ENCODE measurements at regions not wholly inside any gene's neighbourhood (a gene's known extent, or its start where the extent isn't known, plus 50 kb on each side); places are given as distances from the start of the nearest gene placed in this dataset.
"Not testable (repeated sequence)": the region's sequence is repeated elsewhere in the genome, so short reads cannot be mapped to it uniquely, and the experiment has no call there.

DNA sequence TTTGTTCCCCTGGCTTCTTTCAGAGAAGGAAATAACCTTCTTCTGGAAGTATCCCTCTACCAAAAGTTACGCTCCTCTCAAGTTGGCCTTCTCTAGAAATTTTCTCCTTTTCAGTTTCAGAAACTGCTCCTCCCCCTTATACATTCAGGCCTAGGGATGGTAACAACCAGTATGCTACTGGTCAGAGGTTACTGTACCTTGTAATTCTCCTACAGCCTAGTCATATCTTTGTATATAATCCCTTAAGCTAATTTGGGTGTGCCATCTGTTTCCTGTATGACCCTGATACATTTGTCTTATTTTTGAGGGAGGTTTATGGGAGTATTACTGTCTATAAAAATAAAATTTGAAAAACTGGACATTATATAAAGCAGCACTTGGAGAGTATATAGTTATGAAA is 98.0 kb upstream of the NOTCH2NLA start:
- not testable (repeated sequence) for DNase-seq (ENCODE audit: low read depth in 3 of 3)

DNA sequence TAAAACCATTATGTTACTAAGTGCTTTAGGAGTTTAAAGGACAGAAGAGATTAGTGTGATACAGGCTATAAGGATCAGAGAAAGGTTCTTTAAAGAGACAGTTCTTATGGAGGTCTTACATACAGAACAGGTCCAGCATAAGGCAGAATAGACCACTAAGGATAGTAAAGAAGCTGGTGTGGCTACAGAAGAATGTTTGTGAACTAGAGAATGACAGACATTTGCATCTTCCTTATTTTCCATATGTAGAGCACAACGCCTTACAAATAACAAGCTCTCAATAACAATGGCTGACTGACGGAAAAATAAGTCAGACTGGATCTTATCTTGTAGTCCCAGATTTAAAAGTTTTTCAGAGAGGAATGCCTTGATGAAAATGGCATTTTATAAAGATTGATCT is 95.6 kb upstream of the NOTCH2NLA start:
- not testable (repeated sequence) for DNase-seq (ENCODE audit: low read depth in 3 of 3)

GRCh38 chr1:146323302-146323701 is 94.5 kb upstream of the NOTCH2NLA start:
- not testable (repeated sequence) for DNase-seq (ENCODE audit: low read depth in 3 of 3)

- not testable (repeated sequence) for DNase-seq (ENCODE audit: low read depth in 3 of 3)
Observed at GRCh38 chr1:146322893-146323292, 94.1 kb upstream of the NOTCH2NLA start.

GRCh38 chr1:146318715-146319114 is 89.9 kb upstream of the NOTCH2NLA start:
- DNase-seq (ENCODE audit: low read depth in 3 of 3) = not testable (repeated sequence)

DNA sequence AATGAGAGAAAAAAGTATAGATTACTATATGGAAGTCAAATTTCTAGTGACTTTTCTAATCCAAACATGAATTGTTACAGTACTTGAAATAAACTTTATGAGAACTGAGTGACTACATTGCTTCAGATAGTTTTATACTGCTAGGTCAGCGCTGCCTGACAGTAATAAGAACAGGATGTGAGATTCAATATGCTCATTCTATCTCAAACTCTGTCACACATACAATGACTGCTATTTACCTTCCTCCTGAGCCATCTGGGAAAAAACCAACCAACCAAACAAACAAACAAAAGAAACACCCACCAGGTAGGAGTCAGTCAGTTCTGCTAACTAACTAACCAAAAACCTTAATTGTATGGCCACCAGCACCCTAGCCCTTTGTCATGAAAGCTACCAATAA is 89.0 kb upstream of the NOTCH2NLA start:
- DNase-seq (ENCODE audit: low read depth in 3 of 3) = not testable (repeated sequence)

- DNase-seq (ENCODE audit: low read depth in 3 of 3) = not testable (repeated sequence)
Observed at GRCh38 chr1:146314449-146315246, 85.8 kb upstream of the NOTCH2NLA start.

- DNase-seq (ENCODE audit: low read depth in 3 of 3) = not testable (repeated sequence)
Observed at GRCh38 chr1:146310579-146310978, 81.8 kb upstream of the NOTCH2NLA start.

GRCh38 chr1:146309427-146309826 is 80.6 kb upstream of the NOTCH2NLA start:
- not testable (repeated sequence) for DNase-seq (ENCODE audit: low read depth in 3 of 3)

DNA sequence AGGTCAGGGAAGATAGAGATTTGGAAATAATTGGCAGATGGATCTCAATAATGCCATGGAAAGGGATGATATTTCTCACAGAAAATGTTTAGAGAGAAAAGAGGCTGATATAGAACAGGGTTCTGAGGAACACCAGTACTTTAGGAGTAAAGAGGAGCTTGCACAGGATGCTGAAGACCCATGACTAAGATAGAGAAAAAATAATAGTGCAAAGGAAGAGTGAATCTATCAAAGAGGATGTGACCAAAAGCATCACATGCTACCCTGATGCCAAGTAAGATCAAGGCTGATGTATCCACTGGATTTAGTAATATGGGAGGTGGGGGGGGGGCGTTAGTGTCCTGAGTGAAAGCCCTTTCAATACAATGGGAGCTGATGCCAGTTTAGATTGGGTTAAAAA is 80.1 kb upstream of the NOTCH2NLA start:
- DNase-seq (ENCODE audit: low read depth in 3 of 3) = peak in 1 of 3 experiments; percentile 4

GRCh38 chr1:146308152-146308551 is 79.3 kb upstream of the NOTCH2NLA start:
- not testable (repeated sequence) for DNase-seq (ENCODE audit: low read depth in 3 of 3)

DNA sequence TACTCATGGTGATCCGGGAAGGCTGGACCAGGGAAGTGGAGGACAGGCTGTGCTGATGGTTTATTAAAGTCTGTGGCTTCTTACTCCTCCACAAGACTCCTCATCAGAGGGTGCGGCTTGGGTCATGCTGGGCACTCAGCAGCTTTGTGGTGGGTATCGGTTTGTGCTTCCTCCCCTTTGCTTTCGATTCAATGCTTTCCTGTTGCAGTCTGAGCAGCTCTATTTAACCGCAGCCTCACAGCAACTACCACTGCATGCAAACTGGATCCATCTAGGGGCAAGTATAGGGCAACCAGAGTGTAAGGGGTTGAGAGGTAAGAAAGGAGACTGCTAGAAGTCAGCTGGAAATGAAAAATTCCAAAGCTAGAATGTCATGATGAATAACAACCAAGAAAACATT is 78.8 kb upstream of the NOTCH2NLA start:
- not testable (repeated sequence) for DNase-seq (ENCODE audit: low read depth in 3 of 3)

- DNase-seq (ENCODE audit: low read depth in 3 of 3) = not testable (repeated sequence)
Observed at GRCh38 chr1:146306651-146307050, 77.8 kb upstream of the NOTCH2NLA start.

DNA sequence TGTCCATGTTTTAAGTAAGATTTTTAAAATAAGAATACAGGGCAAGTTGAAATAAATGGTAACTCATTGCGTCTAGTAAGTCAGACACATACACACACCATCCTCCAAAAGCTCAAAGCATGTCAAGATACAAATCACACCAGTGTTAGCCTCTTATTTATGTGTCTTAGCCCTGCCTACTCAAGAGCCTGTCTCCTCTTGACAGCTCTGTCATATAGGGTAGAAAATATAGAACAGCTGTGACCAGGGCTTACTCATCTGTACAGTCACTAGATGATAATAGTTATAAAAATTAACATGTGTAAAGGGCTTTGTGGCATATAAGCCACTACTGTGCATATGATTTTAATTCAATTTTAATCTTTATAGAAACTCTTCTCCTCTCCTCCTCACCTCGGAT is 76.6 kb upstream of the NOTCH2NLA start:
- DNase-seq (ENCODE audit: low read depth in 3 of 3) = not testable (repeated sequence)

DNA sequence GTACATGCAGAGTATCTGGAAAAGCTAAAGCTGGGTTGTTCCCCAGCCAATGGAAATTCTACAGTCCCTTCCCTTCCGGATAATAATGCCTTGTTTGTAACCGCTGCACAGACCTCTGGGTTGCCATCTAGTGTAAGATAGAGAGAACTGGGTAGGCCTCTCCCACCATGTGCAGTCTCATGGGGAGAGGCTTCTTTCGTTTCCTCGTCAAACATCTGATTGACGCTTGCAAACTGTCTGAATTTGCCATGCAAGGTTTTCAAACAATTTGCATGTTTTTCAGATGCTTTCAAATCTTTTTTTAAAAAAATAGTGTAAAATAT is 69.7 kb upstream of the NOTCH2NLA start:
- not testable (repeated sequence) for DNase-seq (ENCODE audit: low read depth in 3 of 3)

GRCh38 chr1:146297781-146298574 is 69.2 kb upstream of the NOTCH2NLA start:
- DNase-seq (ENCODE audit: low read depth in 3 of 3) = not testable (repeated sequence)

DNA sequence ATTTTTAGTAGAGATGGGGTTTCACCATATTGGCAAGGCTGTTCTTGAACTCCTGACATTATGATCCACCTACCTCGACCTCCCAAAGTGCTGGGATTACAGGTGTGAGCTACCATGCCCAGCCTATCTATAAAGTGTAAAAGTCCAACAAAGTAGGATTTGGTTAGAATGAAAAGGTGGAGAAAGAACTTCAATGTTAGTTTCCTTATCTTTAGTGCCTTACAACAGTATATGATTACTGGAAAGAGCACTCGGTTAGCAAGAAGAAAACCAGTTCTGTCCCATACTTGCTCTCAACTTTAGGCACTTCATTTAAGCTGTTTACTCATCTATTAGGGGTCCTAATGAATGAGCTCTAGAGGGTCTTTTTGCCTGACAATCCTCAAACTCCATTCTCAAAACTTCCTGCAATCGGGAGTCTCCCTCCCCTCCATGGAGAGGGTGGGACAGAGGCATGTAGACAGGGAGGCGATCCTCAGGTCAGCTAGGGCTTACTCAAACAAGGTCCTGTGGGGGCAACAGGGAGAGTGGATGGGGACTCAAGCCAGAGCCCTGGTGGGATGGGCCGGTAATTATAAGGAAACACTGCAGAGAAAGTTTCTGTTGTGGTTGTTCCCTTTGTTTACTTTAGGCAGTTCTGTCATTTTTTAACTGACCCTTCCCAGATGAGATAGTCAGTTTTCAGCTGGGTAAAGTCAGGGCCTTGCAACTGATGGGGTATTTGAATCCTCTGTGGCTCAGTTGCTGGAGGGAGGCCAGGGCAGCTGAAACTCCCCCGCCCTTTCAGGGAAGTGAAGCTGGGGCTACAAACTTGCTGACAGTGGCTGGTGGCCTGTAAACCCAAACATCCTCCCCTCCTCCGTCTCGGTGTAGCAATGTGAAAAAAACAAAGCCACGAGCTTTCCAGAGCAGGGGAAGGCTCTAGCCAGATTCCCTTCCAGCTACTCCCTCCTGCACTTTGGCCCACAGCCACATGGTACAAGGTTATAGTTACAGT is 64.4 kb upstream of the NOTCH2NLA start:
- DNase-seq (ENCODE audit: low read depth in 3 of 3) = not testable (repeated sequence)

- not testable (repeated sequence) for DNase-seq (ENCODE audit: low read depth in 3 of 3)
Observed at GRCh38 chr1:146292424-146292823, 63.6 kb upstream of the NOTCH2NLA start.

DNA sequence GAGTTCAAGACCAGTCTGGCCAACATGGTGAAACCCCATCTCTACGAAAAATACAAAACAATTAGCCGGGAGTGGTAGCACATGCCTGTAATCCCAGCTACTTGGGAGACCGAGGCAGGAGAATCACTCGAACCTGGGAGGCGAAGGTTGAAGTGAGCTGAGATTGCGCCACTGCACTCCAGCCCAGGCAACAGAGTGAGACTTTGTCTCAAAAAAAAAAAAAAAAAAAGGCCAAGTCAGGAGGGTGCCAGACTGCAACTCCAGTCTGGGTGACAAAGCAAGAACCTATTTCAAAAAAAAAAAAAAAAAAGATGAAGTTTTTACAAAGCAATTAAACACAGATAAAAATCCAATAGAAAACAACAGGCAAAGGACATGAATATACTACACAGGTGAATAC is 59.1 kb upstream of the NOTCH2NLA start:
- DNase-seq (ENCODE audit: low read depth in 3 of 3) = not testable (repeated sequence)

DNA sequence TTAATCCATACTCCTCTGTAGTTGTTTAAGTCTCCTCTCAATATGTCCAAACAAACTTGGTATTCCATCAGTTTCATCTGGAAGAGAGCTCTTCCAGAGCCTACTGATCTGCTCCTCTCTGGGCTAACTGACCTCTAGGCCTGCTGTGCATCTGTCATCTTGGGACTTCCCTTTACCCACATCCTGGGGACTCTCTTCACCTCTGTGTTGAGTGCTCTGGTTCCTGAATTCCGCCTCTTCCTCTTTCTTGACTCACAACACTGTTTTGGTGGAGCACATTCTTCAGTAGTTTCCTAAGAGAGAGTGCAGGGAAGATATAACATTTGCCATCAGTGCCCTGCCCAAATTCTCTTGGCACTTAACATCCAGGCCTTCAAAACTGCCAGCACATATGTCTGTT is 55.9 kb upstream of the NOTCH2NLA start:
- DNase-seq (ENCODE audit: low read depth in 3 of 3) = not testable (repeated sequence)

DNA sequence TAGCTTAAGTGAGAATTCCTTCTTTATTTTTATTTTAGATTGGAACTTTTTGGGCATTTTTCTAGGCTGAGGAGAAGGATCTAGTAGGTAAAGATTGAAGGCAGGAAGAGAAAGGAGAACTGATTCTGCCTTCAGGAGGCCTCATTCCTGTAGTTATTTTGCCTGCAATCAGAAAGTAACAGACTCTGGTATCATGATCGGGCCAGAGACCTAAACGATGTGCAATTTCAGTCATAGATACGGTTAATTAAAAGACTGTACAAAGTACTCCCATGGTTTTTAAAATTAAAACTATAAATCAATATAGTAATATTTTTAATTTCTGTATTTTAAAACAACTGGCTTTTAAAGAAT is 54.7 kb upstream of the NOTCH2NLA start:
- not testable (repeated sequence) for DNase-seq (ENCODE audit: low read depth in 3 of 3)
